GM23248 (cell line): ENCODE measurements at regions not wholly inside any gene's neighbourhood (a gene's known extent, or its start where the extent isn't known, plus 50 kb on each side); places are given as distances from the start of the nearest gene placed in this dataset.

Experiments
- DNase-seq: peaks from one replicate; pipeline ENCODE4 v3.0.0-alpha.2; 2015
- H2AFZ ChIP-seq: fragments of 200-600 bp; sonication (generic); 2 replicates; pipeline ENCODE4 v1.6.1; 2016; ENCODE audit warnings: antibody characterized with exemption
- H3F3A ChIP-seq: fragments of 200-600 bp; sonication (generic); 2 replicates; pipeline ENCODE4 v1.6.1; 2016; ENCODE audit warnings: mild to moderate bottlenecking, antibody characterized with exemption, mixed run types; ENCODE audit not compliant: insufficient read depth
- H3K27ac ChIP-seq: fragments of 200-600 bp; sonication (generic); 2 replicates; pipeline ENCODE4 v1.5.1; 2016; ENCODE audit warnings: mild to moderate bottlenecking
- H3K27me3 ChIP-seq: fragments of 200-600 bp; sonication (generic); replicated peaks from 2 replicates; pipeline ENCODE4 v1.6.1; 2016; ENCODE audit warnings: mild to moderate bottlenecking; ENCODE audit not compliant: insufficient read depth
- H3K36me3 ChIP-seq: fragments of 200-600 bp; sonication (generic); 2 replicates; pipeline ENCODE4 v1.6.1; 2016; ENCODE audit warnings: low read depth, mild to moderate bottlenecking
- H3K4me1 ChIP-seq: fragments of 200-600 bp; sonication (generic); 2 replicates; pipeline ENCODE4 v1.6.1; 2016; ENCODE audit warnings: mild to moderate bottlenecking; ENCODE audit not compliant: insufficient read depth
- H3K4me2 ChIP-seq: fragments of 200-600 bp; sonication (generic); one replicate; pipeline ENCODE4 v1.6.1; 2016; ENCODE audit warnings: mild to moderate bottlenecking; ENCODE audit not compliant: unreplicated experiment
- H3K4me3 ChIP-seq: fragments of 200-600 bp; sonication (generic); 2 replicates; pipeline ENCODE4 v1.5.1; 2016; ENCODE audit warnings: mild to moderate bottlenecking
- H3K79me2 ChIP-seq: fragments of 200-600 bp; sonication (generic); 2 replicates; pipeline ENCODE4 v1.6.1; 2016; ENCODE audit warnings: mild to moderate bottlenecking; ENCODE audit not compliant: insufficient read depth
- H3K9ac ChIP-seq: fragments of 200-600 bp; sonication (generic); 2 replicates; pipeline ENCODE4 v1.6.1; 2016; ENCODE audit warnings: mild to moderate bottlenecking
- H3K9me2 ChIP-seq: fragments of 200-600 bp; sonication (generic); 2 replicates; pipeline ENCODE4 v1.6.1; 2016; ENCODE audit warnings: mixed run types, mild to moderate bottlenecking, moderate library complexity; ENCODE audit not compliant: insufficient read depth
- H3K9me3 ChIP-seq: fragments of 200-600 bp; sonication (generic); one replicate; pipeline ENCODE4 v1.6.1; 2017; ENCODE audit warnings: low read depth
- H4K20me1 ChIP-seq: fragments of 200-600 bp; sonication (generic); 2 replicates; pipeline ENCODE4 v1.6.0; 2016; ENCODE audit not compliant: insufficient read depth
- EZH2 ChIP-seq: fragments of 200-600 bp; sonication (generic); IDR thresholded peaks from 2 replicates; pipeline ENCODE4 v1.6.1; 2018; ENCODE audit warnings: antibody characterized with exemption, mild to moderate bottlenecking; ENCODE audit not compliant: insufficient read depth, poor library complexity, severe bottlenecking
- EZH2phosphoT487 ChIP-seq: fragments of 200-600 bp; sonication (generic); IDR thresholded peaks from 2 replicates; pipeline ENCODE4 v1.6.1; 2018; ENCODE audit warnings: antibody characterized with exemption, moderate library complexity, mild to moderate bottlenecking, low read depth; ENCODE audit not compliant: insufficient read depth
- WGBS, 2 experiments: methylation state at CpG; one replicate each; pipeline ENCODE4 v1.1.6; 2015 to 2017; ENCODE audit warnings: low lambda C conversion rate in 2 of 2, low coverage in 1 of 2; ENCODE audit errors: missing lambda C conversion rate in 2 of 2; 5-methylcytosine and 5-hydroxymethylcytosine counted together
- in situ Hi-C: fragments of 300-500 bp; cut with MboI; formaldehyde crosslinking; loops from 2 replicates; pipeline ENCODE4 v1.15.0; 2020

- peak overlapping the region; percentile 19 for H3K4me2 ChIP-seq
- H3K27me3 ChIP-seq, result no peaks in the 10 kb centered on the region
- no peaks in the 10 kb centered on the region for H3K9me3 ChIP-seq
- peaks cover 17% of the 10 kb centered on the region for H3K4me1 ChIP-seq
- TF ChIP-seq EZH2phosphoT487, result no peak
- no peak for TF ChIP-seq EZH2
- H3F3A ChIP-seq, result peaks cover 15% of the 10 kb centered on the region
- H2AFZ ChIP-seq, result no peak overlapping the region
- H3K36me3 ChIP-seq, result no peaks in the 10 kb centered on the region
- H3K9me2 ChIP-seq, result no peaks in the 10 kb centered on the region
- H3K79me2 ChIP-seq, result no peaks in the 10 kb centered on the region
- peak overlapping the region; percentile 36; the same call in 1 of the 2 replicates for H3K27ac ChIP-seq
- in situ Hi-C loops, result no loop called here
- no peak for DNase-seq
- no peak overlapping the region for H3K9ac ChIP-seq
- no peaks in the 10 kb centered on the region for H4K20me1 ChIP-seq
- 88 to 93% methylated on average over 4 of the region's 4 CpGs for WGBS, 2 experiments
- no peak overlapping the region for H3K4me3 ChIP-seq
Observed at GRCh38 chr2:176544557-176544956, 275.3 kb downstream of the MTX2 start.

- Histone ChIP-seq H3K9ac (no peak overlapping the region), H3K9me2 (no peaks in the 10 kb centered on the region), H3K4me3 (no peak overlapping the region), H3K27ac (peak overlapping the region; percentile 36), H3K4me1 (peaks cover 17% of the 10 kb centered on the region), H3K79me2 (no peaks in the 10 kb centered on the region), H3K4me2 (peak overlapping the region; percentile 19), H3K27me3 (no peaks in the 10 kb centered on the region), H4K20me1 (no peaks in the 10 kb centered on the region), H3F3A (peaks cover 15% of the 10 kb centered on the region), H3K9me3 (no peaks in the 10 kb centered on the region), H3K36me3 (no peaks in the 10 kb centered on the region), H2AFZ (no peak overlapping the region)
- peak; percentile 57 for DNase-seq
- in situ Hi-C loops, result loop anchor here (5.0 kb wide), 1 partner anchor 403 kb away; no protein-coding TSS in a partner anchor
- no peak for TF ChIP-seq EZH2phosphoT487
- no peak for TF ChIP-seq EZH2
- WGBS, 2 experiments, result 33 to 35% methylated on average over 4 of the region's 4 CpGs
Observed at GRCh38 chr2:176544991-176545956, 276.0 kb downstream of the MTX2 start.

GRCh38 chr2:176546550-176546949, 277.3 kb downstream of the MTX2 start:
- in situ Hi-C loops, result loop anchor here (5.0 kb wide), 1 partner anchor 404 kb away; no protein-coding TSS in a partner anchor
- TF ChIP-seq EZH2, result no peak
- TF ChIP-seq EZH2phosphoT487, result no peak
- no peak overlapping the region for H3K4me2 ChIP-seq

GRCh38 chr2:176552501-176553135, 283.4 kb downstream of the MTX2 start:
- peak overlapping the region; percentile 70 for H3K4me2 ChIP-seq
- no peaks in the 10 kb centered on the region for H3K79me2 ChIP-seq
- peak overlapping the region; percentile 79 for H3K27ac ChIP-seq
- TF ChIP-seq EZH2phosphoT487 (no peak), EZH2 (no peak)
- in situ Hi-C loops, result loop anchor here (5.0 kb wide), 1 partner anchor 100 kb away; no protein-coding TSS in a partner anchor
- no peaks in the 10 kb centered on the region for H3K9me3 ChIP-seq
- peak overlapping the region; percentile 66 for H3K4me3 ChIP-seq
- no peak overlapping the region for H2AFZ ChIP-seq
- H3K9ac ChIP-seq, result peak overlapping the region; percentile 77
- H3K27me3 ChIP-seq, result no peaks in the 10 kb centered on the region
- peaks cover 24% of the 10 kb centered on the region for H3F3A ChIP-seq
- H3K9me2 ChIP-seq, result no peaks in the 10 kb centered on the region
- H3K4me1 ChIP-seq, result peaks cover 22% of the 10 kb centered on the region
- DNase-seq, result peak; percentile 94
- H4K20me1 ChIP-seq, result no peaks in the 10 kb centered on the region
- no peaks in the 10 kb centered on the region for H3K36me3 ChIP-seq
- 0% methylated on average over 1 of the region's 1 CpG for WGBS, 2 experiments

More at GRCh38 chr2:176546550-176546949, 277.3 kb downstream of the MTX2 start:
- Histone ChIP-seq H3K27me3 (no peaks in the 10 kb centered on the region), H2AFZ (no peak overlapping the region), H4K20me1 (no peaks in the 10 kb centered on the region), H3K27ac (no peak overlapping the region), H3K9ac (no peak overlapping the region), H3K79me2 (no peaks in the 10 kb centered on the region), H3K4me3 (no peak overlapping the region), H3K4me1 (peaks cover 17% of the 10 kb centered on the region), H3F3A (peaks cover 16% of the 10 kb centered on the region), H3K9me2 (no peaks in the 10 kb centered on the region), H3K9me3 (no peaks in the 10 kb centered on the region), H3K36me3 (no peaks in the 10 kb centered on the region)
- no peak for DNase-seq
- 90 to 94% methylated on average over 4 of the region's 4 CpGs for WGBS, 2 experiments
